Skeletal muscle tissue (tissue), 3 donors: ENCODE measurements at regions not wholly inside any gene's neighbourhood (a gene's known extent, or its start where the extent isn't known, plus 50 kb on each side); places are given as distances from the start of the nearest gene placed in this dataset.
"Not testable (repeated sequence)": the region's sequence is repeated elsewhere in the genome, so short reads cannot be mapped to it uniquely, and the experiment has no call there.

Source experiments
- H3K27ac ChIP-seq: one replicate; pipeline ENCODE4 v1.7.0; 2013; ENCODE audit warnings: mild to moderate bottlenecking, low read depth, low read length, inconsistent platforms
- H3K27me3 ChIP-seq, 3 donors: one replicate each; pipeline ENCODE4 v1.7.0; 2013; ENCODE audit warnings: low read length in 3 of 3; ENCODE audit not compliant: control insufficient read depth in 3 of 3, insufficient read depth in 3 of 3
- H3K36me3 ChIP-seq, 3 donors: one replicate each; pipeline ENCODE4 v1.7.0; 2013; ENCODE audit warnings: low read length in 3 of 3; ENCODE audit not compliant: control insufficient read depth in 3 of 3, insufficient read depth in 3 of 3
- H3K4me1 ChIP-seq, 3 donors: one replicate each; pipeline ENCODE4 v1.7.0; 2013; ENCODE audit warnings: low read length in 3 of 3, mild to moderate bottlenecking in 3 of 3; ENCODE audit not compliant: control insufficient read depth in 3 of 3, insufficient read depth in 3 of 3
- H3K4me3 ChIP-seq, 3 donors: one replicate each; pipeline ENCODE4 v1.7.0; 2013; ENCODE audit warnings: low read length in 3 of 3
- H3K9ac ChIP-seq, 3 donors: one replicate each; pipeline ENCODE4 v1.7.0; 2013; ENCODE audit warnings: low read length in 3 of 3, mild to moderate bottlenecking in 3 of 3, moderate library complexity in 2 of 3, low read depth in 1 of 3
- H3K9me3 ChIP-seq, 3 donors: one replicate each; pipeline ENCODE4 v1.7.0; 2013; ENCODE audit warnings: low read length in 3 of 3; ENCODE audit not compliant: control insufficient read depth in 3 of 3
- donor health status: Osteomylitis.

GRCh38 chr2:212723226-212723625, 184.6 kb upstream of the ERBB4 start:
- Histone ChIP-seq H3K9me3 (no peaks in the 10 kb centered on the region), H3K27ac (no peak overlapping the region), H3K4me1 (no peaks in the 10 kb centered on the region), H3K36me3 (no peaks in the 10 kb centered on the region), H3K9ac (no peak overlapping the region), H3K27me3 (no peaks in the 10 kb centered on the region), H3K4me3 (no peak overlapping the region)

GRCh38 chr2:212722046-212722445, 183.4 kb upstream of the ERBB4 start:
- Histone ChIP-seq H3K4me1 (no peaks in the 10 kb centered on the region), H3K36me3 (no peaks in the 10 kb centered on the region), H3K9ac (no peak overlapping the region), H3K27ac (no peak overlapping the region), H3K9me3 (no peaks in the 10 kb centered on the region), H3K27me3 (no peaks in the 10 kb centered on the region), H3K4me3 (no peak overlapping the region)

DNA sequence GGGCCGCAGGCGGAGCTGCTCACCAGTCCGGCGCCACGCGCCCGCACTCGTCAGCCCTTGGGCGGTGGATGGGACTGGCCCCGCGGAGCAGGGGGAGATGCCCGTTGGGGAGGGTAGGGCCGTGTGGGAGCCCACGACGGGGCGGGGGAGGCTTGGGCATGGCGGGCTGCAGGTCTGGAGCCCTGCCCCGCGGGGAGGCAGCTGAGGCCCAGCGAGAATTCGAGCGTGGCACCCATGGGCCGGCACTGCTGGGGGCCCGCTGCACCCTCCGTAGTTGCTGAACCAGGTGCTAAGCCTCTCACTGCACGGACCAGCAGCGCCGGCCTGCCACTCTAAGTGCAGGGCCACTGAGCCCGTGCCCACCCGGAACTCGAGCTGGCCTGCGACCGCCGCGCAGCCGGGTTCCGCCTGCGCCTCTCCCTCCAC, 182.4 kb upstream of the ERBB4 start:
- H3K27ac ChIP-seq = no peak overlapping the region
- no peak overlapping the region for H3K9ac ChIP-seq
- H3K4me3 ChIP-seq = no peak overlapping the region
- no peaks in the 10 kb centered on the region for H3K4me1 ChIP-seq
- H3K27me3 ChIP-seq = no peaks in the 10 kb centered on the region
- H3K9me3 ChIP-seq = no peaks in the 10 kb centered on the region
- H3K36me3 ChIP-seq = no peaks in the 10 kb centered on the region

DNA sequence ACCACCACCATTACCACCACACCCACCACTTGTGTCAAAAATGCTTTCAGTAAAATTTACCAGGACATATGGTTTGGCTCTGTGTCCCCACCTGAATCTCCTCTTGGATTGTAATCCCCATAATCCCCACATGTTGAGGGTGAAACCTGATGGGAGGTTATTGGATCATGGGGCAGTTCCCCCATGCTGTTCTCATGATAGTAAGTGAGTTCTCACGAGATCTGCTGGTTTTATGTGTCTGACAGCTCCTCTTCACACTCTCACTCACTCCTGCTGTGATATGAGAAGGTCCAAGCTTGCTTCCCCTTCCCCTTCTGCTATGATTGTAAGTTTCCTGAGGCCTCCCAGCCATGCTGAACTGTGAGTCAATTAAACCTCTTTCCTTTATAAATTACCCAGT, 176.8 kb upstream of the ERBB4 start:
- not testable (repeated sequence) for H3K9me3 ChIP-seq, H3K27me3 ChIP-seq, H3K27ac ChIP-seq, H3K36me3 ChIP-seq, H3K4me1 ChIP-seq, H3K9ac ChIP-seq, H3K4me3 ChIP-seq

GRCh38 chr2:212713681-212714080, 175.1 kb upstream of the ERBB4 start:
- Histone ChIP-seq H3K27ac (no peak overlapping the region), H3K36me3 (no peaks in the 10 kb centered on the region), H3K9ac (no peak overlapping the region), H3K9me3 (no peaks in the 10 kb centered on the region), H3K4me3 (no peak overlapping the region), H3K4me1 (no peaks in the 10 kb centered on the region), H3K27me3 (no peaks in the 10 kb centered on the region)

- no peak overlapping the region for H3K9ac ChIP-seq
- no peaks in the 10 kb centered on the region for H3K36me3 ChIP-seq
- no peak overlapping the region for H3K27ac ChIP-seq
- H3K27me3 ChIP-seq = no peaks in the 10 kb centered on the region
- no peak overlapping the region for H3K4me3 ChIP-seq
- no peaks in the 10 kb centered on the region for H3K4me1 ChIP-seq
- no peaks in the 10 kb centered on the region for H3K9me3 ChIP-seq
Measured at GRCh38 chr2:212712991-212713390, 174.4 kb upstream of the ERBB4 start.

DNA sequence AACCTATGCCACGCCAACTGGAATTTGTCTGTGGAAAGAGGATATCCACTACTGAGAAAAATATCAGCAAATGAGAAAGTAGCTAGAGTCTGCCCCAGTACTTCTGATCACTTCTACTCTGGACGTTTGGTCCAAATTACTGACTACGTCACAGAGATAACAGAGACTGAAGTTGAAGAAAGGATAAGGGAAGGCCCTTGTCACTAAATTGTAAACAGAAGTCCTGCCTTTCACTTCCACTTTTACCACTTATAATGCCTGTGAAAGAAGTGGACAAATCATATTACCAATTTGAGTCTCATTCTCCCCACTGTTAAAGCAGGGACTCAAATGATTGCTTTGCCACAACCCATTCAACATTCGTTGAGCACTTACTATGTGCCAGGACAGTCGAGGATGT, 173.9 kb upstream of the ERBB4 start:
- H3K9ac ChIP-seq = no peak overlapping the region
- H3K27ac ChIP-seq = no peak overlapping the region
- H3K4me3 ChIP-seq = no peak overlapping the region
- no peaks in the 10 kb centered on the region for H3K4me1 ChIP-seq
- H3K27me3 ChIP-seq = no peaks in the 10 kb centered on the region
- no peaks in the 10 kb centered on the region for H3K9me3 ChIP-seq
- no peaks in the 10 kb centered on the region for H3K36me3 ChIP-seq

DNA sequence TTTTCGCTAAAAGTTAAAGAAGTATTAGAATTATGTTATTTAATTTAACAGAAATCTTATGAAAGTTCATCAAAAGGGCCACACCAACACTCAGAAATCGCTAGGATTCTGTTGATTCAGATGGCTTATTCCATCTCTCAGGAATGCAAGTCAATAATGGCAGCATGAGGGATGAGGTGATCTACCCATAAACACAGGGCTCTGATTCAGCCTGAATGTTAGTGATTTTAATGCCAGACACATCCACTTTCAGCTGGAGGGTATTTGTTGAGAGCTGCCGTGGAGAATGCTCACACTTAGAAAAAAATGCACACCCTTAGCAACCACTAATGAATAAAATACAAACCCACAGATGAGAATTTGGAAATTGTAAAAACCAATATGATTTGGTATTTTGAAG, 173.3 kb upstream of the ERBB4 start:
- no peak overlapping the region for H3K9ac ChIP-seq
- no peaks in the 10 kb centered on the region for H3K36me3 ChIP-seq
- no peak overlapping the region for H3K27ac ChIP-seq
- no peaks in the 10 kb centered on the region for H3K9me3 ChIP-seq
- no peaks in the 10 kb centered on the region for H3K4me1 ChIP-seq
- H3K27me3 ChIP-seq = no peaks in the 10 kb centered on the region
- H3K4me3 ChIP-seq = no peak overlapping the region

DNA sequence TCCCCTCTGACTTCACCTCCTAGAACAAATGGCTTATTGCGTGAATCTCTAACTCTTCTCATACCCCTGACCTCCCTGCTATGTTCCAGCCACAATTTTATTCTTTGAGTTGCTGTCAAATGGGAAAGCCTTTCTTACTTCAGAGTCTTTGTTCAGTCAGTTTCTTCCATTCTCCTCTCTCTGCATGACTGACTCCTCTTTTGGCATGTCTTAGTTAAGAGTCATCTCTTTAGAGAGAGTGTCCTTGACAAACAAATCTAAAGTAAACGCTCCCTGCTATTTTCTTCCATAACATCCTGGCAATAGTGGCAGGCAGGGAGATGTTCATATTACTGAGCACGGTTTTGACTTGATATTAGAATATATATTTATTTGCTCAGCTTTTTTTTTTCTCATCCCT, 170.7 kb upstream of the ERBB4 start:
- no peaks in the 10 kb centered on the region for H3K9me3 ChIP-seq
- H3K27me3 ChIP-seq = no peaks in the 10 kb centered on the region
- no peaks in the 10 kb centered on the region for H3K4me1 ChIP-seq
- no peak overlapping the region for H3K4me3 ChIP-seq
- H3K9ac ChIP-seq = no peak overlapping the region
- no peaks in the 10 kb centered on the region for H3K36me3 ChIP-seq
- H3K27ac ChIP-seq = no peak overlapping the region

DNA sequence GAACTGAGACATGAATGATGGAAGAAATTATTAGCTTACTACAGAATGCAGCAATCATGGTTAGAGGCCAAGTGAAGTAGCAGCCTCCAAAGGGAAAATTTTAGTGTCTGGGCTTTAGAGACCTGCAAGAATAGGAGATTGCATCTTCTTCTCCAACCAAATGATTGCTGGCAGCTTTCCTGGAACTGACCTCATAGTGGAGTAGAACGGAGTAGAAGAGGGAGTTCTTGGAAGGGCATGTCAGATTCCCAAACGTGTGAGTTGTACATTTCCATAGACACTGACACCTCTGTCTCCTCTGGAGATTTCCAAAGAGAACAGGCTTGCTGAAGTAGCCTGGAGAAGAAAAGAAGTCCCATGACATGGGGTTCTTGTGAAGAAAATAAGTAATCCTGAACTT, 169.8 kb upstream of the ERBB4 start:
- no peaks in the 10 kb centered on the region for H3K27me3 ChIP-seq
- no peaks in the 10 kb centered on the region for H3K36me3 ChIP-seq
- no peaks in the 10 kb centered on the region for H3K9me3 ChIP-seq
- H3K27ac ChIP-seq = no peak overlapping the region
- no peak overlapping the region for H3K9ac ChIP-seq
- no peaks in the 10 kb centered on the region for H3K4me1 ChIP-seq
- no peak overlapping the region for H3K4me3 ChIP-seq

DNA sequence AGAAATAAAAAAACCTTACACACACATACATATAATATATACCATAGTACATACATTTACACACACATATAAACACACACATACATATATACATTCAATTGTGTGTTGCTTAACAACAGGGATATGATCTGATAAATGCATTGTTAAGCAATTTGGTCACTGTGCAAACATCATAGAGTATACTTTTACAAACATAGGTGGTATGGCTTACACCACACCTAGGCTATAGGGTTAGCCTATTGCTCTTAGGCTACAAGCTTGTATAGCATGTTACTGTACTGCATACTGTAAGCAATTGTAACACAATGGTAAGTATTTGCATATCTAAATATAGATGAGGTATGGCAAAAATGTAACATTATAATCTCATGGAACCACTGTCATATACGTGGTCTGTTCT, 156.8 kb upstream of the ERBB4 start:
- no peak overlapping the region for H3K4me3 ChIP-seq
- H3K9ac ChIP-seq = no peak overlapping the region
- H3K36me3 ChIP-seq = no peaks in the 10 kb centered on the region
- H3K4me1 ChIP-seq = no peaks in the 10 kb centered on the region
- H3K27ac ChIP-seq = no peak overlapping the region
- no peaks in the 10 kb centered on the region for H3K27me3 ChIP-seq
- no peaks in the 10 kb centered on the region for H3K9me3 ChIP-seq
